ENCODE measurements at regions not wholly inside any gene's neighbourhood (a gene's known extent, or its start where the extent isn't known, plus 50 kb on each side); places are given as distances from the start of the nearest gene placed in this dataset.

DNA sequence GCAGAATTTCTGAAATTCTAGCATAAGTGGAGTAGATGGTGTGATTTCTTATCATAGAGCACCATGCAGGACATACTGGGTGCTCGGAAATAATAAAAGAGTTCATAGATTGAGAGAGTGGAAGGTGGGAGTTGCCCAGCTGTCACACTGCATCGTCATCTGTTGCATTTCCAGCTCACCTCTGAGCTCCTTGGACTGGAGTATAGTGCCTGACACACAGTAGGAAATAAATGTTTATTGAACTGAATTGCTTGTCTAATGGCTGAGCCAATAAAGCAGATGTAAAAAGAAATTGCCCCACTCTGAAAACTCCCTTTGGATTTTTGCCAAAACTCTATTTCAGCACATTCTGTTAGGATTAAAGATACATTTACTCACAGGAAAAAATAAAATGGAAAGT lies 108.9 kb upstream of the UBE2E1 start:
- no peak for DNase-seq (ENCODE audit: low read depth, low spot score)
- in situ Hi-C loops (cut with HindIII; ENCODE audit: low pct_unique_long_range_greater_than_20kb, low sequenced_read_pairs), result no loop called here

GRCh38 chr3:23697416-23697815 lies 108.3 kb upstream of the UBE2E1 start:
- in situ Hi-C loops (cut with HindIII; ENCODE audit: low pct_unique_long_range_greater_than_20kb, low sequenced_read_pairs), result no loop called here

GRCh38 chr3:23698652-23699313 lies 107.0 kb upstream of the UBE2E1 start:
- DNase-seq (ENCODE audit: low read depth, low spot score), result no peak
- in situ Hi-C loops (cut with HindIII; ENCODE audit: low pct_unique_long_range_greater_than_20kb, low sequenced_read_pairs), result no loop called here

More at GRCh38 chr3:23697416-23697815, 108.3 kb upstream of the UBE2E1 start:
- DNase-seq (ENCODE audit: low read depth, low spot score), result no peak

GRCh38 chr3:23700616-23701015 lies 105.1 kb upstream of the UBE2E1 start:
- DNase-seq (ENCODE audit: low read depth, low spot score), result no peak
- in situ Hi-C loops (cut with HindIII; ENCODE audit: low pct_unique_long_range_greater_than_20kb, low sequenced_read_pairs), result no loop called here

GRCh38 chr3:23701716-23702597 lies 103.8 kb upstream of the UBE2E1 start:
- in situ Hi-C loops (cut with HindIII; ENCODE audit: low pct_unique_long_range_greater_than_20kb, low sequenced_read_pairs), result no loop called here
- DNase-seq (ENCODE audit: low read depth, low spot score), result no peak

- in situ Hi-C loops (cut with HindIII; ENCODE audit: low pct_unique_long_range_greater_than_20kb, low sequenced_read_pairs), result no loop called here
- no peak for DNase-seq (ENCODE audit: low read depth, low spot score)
Observed at GRCh38 chr3:23704298-23704697, 101.5 kb upstream of the UBE2E1 start.

GRCh38 chr3:23706111-23706510 lies 99.6 kb upstream of the UBE2E1 start:
- DNase-seq (ENCODE audit: low read depth, low spot score), result no peak
- in situ Hi-C loops (cut with HindIII; ENCODE audit: low pct_unique_long_range_greater_than_20kb, low sequenced_read_pairs), result no loop called here

DNA sequence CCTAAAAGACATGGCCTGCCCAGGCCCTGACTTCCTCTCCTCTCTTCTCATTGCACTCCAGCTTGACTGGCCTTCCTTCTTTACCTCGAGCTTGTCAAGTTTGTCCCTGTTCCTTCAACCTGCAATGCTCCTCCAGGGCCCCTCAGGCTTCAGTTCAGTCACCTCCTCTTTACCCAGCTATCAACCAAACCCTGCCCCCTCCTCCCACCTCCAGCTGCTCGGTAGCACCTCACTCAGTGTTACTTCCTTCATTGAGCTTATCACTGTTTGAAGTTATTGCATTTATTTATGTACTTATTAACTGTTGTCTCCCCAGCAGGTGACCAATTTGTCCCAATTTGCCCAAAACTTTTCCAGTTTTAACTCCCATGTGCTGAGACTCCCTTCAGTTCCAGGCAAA lies 95.8 kb upstream of the UBE2E1 start:
- in situ Hi-C loops (cut with HindIII; ENCODE audit: low pct_unique_long_range_greater_than_20kb, low sequenced_read_pairs), result no loop called here

GRCh38 chr3:23710555-23710954 lies 95.2 kb upstream of the UBE2E1 start:
- DNase-seq (ENCODE audit: low read depth, low spot score), result no peak
- in situ Hi-C loops (cut with HindIII; ENCODE audit: low pct_unique_long_range_greater_than_20kb, low sequenced_read_pairs), result no loop called here

More for the DNA sequence above, 95.8 kb upstream of the UBE2E1 start:
- DNase-seq (ENCODE audit: low read depth, low spot score), result no peak

GRCh38 chr3:23711916-23712494 lies 93.8 kb upstream of the UBE2E1 start:
- in situ Hi-C loops (cut with HindIII; ENCODE audit: low pct_unique_long_range_greater_than_20kb, low sequenced_read_pairs), result no loop called here
- DNase-seq (ENCODE audit: low read depth, low spot score), result no peak

DNA sequence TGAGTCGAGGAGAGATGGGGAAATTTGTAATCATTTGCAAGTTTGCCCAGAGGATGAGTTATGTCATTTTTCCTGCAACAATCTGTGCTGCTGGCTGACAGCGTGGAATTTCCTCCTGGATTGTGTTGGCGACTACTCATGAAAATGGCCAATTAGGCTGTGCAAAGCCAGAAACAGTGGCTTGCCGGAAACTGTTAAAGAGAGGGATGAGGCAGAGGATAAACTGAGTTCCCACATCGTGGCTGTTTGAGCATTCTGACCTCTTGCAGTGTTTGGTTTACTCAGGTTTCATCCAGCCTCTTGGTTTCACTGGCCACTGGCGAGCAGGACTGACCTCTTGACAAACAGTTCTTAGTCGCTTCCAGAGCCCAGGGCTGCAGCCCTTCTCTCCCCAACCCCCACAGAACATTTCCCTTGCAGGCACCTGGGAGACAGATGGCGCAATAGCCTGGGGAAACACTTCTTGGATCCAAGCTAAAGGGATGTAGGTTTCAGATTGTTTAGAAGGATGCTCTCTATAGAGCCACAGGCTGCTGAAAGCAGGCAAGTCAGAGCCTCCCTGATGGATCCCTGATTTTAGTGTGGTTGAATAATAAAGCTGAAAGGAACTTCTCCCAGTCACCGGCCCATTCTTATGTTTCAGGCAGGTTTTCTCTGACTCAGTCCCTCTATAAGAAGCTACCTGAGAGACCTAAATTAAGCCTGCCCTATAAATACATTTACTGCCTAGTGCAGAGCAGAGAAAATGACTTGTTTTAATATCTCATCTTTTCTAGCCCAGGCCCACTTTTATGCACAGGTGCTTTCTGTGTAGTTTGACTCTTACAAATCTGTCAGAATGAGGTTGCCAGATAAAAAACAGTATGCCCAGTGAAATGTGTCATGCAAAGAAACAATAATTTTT lies 92.8 kb upstream of the UBE2E1 start:
- in situ Hi-C loops (cut with HindIII; ENCODE audit: low pct_unique_long_range_greater_than_20kb, low sequenced_read_pairs), result no loop called here
- no peak for DNase-seq (ENCODE audit: low read depth, low spot score)

GRCh38 chr3:23713641-23714040 lies 92.1 kb upstream of the UBE2E1 start:
- DNase-seq (ENCODE audit: low read depth, low spot score), result no peak
- in situ Hi-C loops (cut with HindIII; ENCODE audit: low pct_unique_long_range_greater_than_20kb, low sequenced_read_pairs), result no loop called here

- in situ Hi-C loops (cut with HindIII; ENCODE audit: low pct_unique_long_range_greater_than_20kb, low sequenced_read_pairs), result no loop called here
Observed at GRCh38 chr3:23720059-23720458, 85.7 kb upstream of the UBE2E1 start.

DNA sequence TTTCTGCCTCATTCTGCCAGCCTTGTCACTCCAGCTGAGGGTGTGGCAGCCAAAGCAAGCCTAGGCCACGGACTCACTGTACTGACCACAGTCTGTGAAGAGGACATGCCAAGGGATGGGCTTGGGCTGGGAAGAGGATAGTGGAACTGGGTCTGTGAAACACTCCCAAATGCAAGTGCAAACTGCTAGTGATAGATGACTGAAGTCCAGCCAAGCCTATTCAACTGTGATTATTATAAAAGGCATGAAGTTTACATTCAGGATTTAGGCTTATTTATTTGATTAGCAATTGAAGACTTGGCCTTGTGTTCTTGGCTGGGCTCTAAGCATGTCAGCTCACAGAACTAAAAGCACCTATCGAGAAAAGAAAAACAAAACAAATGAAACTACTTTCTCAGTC lies 84.9 kb upstream of the UBE2E1 start:
- DNase-seq (ENCODE audit: low read depth, low spot score), result no peak
- in situ Hi-C loops (cut with HindIII; ENCODE audit: low pct_unique_long_range_greater_than_20kb, low sequenced_read_pairs), result no loop called here

More at GRCh38 chr3:23720059-23720458, 85.7 kb upstream of the UBE2E1 start:
- no peak for DNase-seq (ENCODE audit: low read depth, low spot score)

- no peak for DNase-seq (ENCODE audit: low read depth, low spot score)
- in situ Hi-C loops (cut with HindIII; ENCODE audit: low pct_unique_long_range_greater_than_20kb, low sequenced_read_pairs), result no loop called here
Observed at GRCh38 chr3:23723141-23723540, 82.6 kb upstream of the UBE2E1 start.

GRCh38 chr3:23723930-23724329 lies 81.8 kb upstream of the UBE2E1 start:
- DNase-seq (ENCODE audit: low read depth, low spot score), result no peak
- in situ Hi-C loops (cut with HindIII; ENCODE audit: low pct_unique_long_range_greater_than_20kb, low sequenced_read_pairs), result no loop called here

DNA sequence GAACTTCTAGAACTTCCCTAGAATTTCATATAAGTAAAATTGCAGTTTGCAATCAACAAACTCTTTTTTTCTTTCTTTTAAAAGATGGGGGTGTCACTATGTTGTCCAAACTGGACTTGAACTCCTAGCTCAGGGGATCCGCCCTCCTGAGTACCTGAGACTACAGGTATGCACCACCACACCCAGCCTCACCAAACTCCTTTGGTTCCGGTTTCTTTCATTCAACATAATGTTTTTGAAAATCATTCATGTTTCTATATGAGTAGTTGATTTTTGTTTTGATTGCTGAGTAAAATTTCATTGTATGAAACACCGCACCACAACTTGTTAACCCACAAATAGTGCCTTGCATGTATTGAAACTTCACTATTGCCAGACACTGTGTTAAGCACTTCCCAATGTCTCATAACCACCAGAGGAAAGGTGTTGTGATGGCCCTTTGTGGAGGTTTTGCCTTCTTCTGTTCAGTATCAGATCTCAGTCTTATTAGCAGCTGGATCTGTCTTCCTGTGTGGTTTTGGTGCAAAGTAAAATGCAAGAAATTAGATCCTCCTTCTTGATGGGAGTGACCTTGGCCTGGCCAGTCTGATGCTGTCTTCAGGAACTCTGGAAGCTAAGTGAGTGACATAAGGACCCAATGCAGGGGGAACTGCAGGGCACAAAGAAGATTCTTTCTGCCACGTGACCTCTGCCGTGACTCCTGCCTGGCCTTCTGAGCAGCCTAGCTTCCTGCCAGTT lies 78.8 kb upstream of the UBE2E1 start:
- peak; percentile 25 for DNase-seq (ENCODE audit: low read depth, low spot score)
- in situ Hi-C loops (cut with HindIII; ENCODE audit: low pct_unique_long_range_greater_than_20kb, low sequenced_read_pairs), result no loop called here

Data from SK-MEL-5 (cell line).